OCI-LY1 (cell line): ENCODE measurements at regions not wholly inside any gene's neighbourhood (a gene's known extent, or its start where the extent isn't known, plus 50 kb on each side); places are given as distances from the start of the nearest gene placed in this dataset.

ENCODE experiments used
- H2AFZ ChIP-seq: fragments of 200-600 bp; sonication (generic), shearing (Covaris generic); 2 replicates; pipeline ENCODE4 v1.6.0; 2014; ENCODE audit warnings: antibody characterized with exemption, mild to moderate bottlenecking, low read length
- H3F3A ChIP-seq: fragments of 200-600 bp; sonication (generic), shearing (Covaris generic); 2 replicates; pipeline ENCODE4 v1.6.0; 2014; ENCODE audit warnings: mild to moderate bottlenecking, antibody characterized with exemption, low read length, moderate library complexity; ENCODE audit not compliant: insufficient read depth
- H3K27ac ChIP-seq: fragments of 200-600 bp; sonication (generic); 2 replicates; pipeline ENCODE4 v1.5.1; 2014; ENCODE audit warnings: low read length, mixed run types, mild to moderate bottlenecking, low read depth; ENCODE audit not compliant: poor library complexity, severe bottlenecking
- H3K27me3 ChIP-seq: fragments of 200-600 bp; sonication (generic); 2 replicates; pipeline ENCODE4 v1.6.0; 2014; ENCODE audit warnings: antibody characterized with exemption, mild to moderate bottlenecking, low read length, moderate library complexity; ENCODE audit not compliant: insufficient read depth
- H3K36me3 ChIP-seq: fragments of 200-600 bp; sonication (generic); 2 replicates; pipeline ENCODE4 v1.6.1; 2014; ENCODE audit warnings: mild to moderate bottlenecking, antibody characterized with exemption, low read length, moderate library complexity, mixed read lengths; ENCODE audit not compliant: insufficient read depth
- H3K4me1 ChIP-seq: fragments of 200-600 bp; sonication (generic); 2 replicates; pipeline ENCODE4 v1.5.1; 2014; ENCODE audit warnings: mild to moderate bottlenecking, low read length, moderate library complexity; ENCODE audit not compliant: insufficient read depth, severe bottlenecking
- H3K4me2 ChIP-seq: fragments of 200-600 bp; sonication (generic), shearing (Covaris generic); 2 replicates; pipeline ENCODE4 v1.6.1; 2014; ENCODE audit warnings: low read length
- H3K4me3 ChIP-seq: fragments of 200-600 bp; sonication (generic); 2 replicates; pipeline ENCODE4 v1.5.1; 2014; ENCODE audit warnings: low read length, low read depth, mild to moderate bottlenecking, mixed read lengths; ENCODE audit not compliant: poor library complexity, severe bottlenecking
- H3K79me2 ChIP-seq: fragments of 200-600 bp; shearing (Covaris generic); 2 replicates; pipeline ENCODE4 v1.6.1; 2016; ENCODE audit warnings: mixed run types, low read length, mixed read lengths; ENCODE audit not compliant: insufficient read depth
- H3K9ac ChIP-seq: fragments of 200-600 bp; sonication (generic), shearing (Covaris generic); 2 replicates; pipeline ENCODE4 v1.6.1; 2014; ENCODE audit warnings: mild to moderate bottlenecking, low read length, mixed read lengths
- H3K9me2 ChIP-seq: fragments of 200-600 bp; sonication (generic), shearing (Covaris generic); 2 replicates; pipeline ENCODE4 v1.6.1; 2014; ENCODE audit warnings: low read depth, mild to moderate bottlenecking, low read length, mixed read lengths
- H3K9me3 ChIP-seq: fragments of 200-600 bp; shearing (Covaris generic); 2 replicates; pipeline ENCODE4 v1.6.1; 2014; ENCODE audit warnings: low read length, mixed read lengths
- H4K20me1 ChIP-seq: fragments of 200-600 bp; sonication (generic), shearing (Covaris generic); 2 replicates; pipeline ENCODE4 v1.6.0; 2016; ENCODE audit warnings: mild to moderate bottlenecking, low read length; ENCODE audit not compliant: insufficient read depth
- CTCF ChIP-seq: fragments of 200-600 bp; sonication (generic), shearing (Covaris generic); IDR thresholded peaks from 2 replicates; pipeline ENCODE4 v1.5.1; 2017; ENCODE audit warnings: mild to moderate bottlenecking, antibody characterized with exemption, low read length, moderate library complexity, mixed read lengths
- EZH2 ChIP-seq: fragments of 200-600 bp; sonication (generic), shearing (Covaris generic); IDR thresholded peaks from 2 replicates; pipeline ENCODE4 v1.8.0; 2017; ENCODE audit warnings: borderline replicate concordance, mixed run types, mild to moderate bottlenecking, antibody characterized with exemption, low read length, moderate library complexity, mixed read lengths

DNA sequence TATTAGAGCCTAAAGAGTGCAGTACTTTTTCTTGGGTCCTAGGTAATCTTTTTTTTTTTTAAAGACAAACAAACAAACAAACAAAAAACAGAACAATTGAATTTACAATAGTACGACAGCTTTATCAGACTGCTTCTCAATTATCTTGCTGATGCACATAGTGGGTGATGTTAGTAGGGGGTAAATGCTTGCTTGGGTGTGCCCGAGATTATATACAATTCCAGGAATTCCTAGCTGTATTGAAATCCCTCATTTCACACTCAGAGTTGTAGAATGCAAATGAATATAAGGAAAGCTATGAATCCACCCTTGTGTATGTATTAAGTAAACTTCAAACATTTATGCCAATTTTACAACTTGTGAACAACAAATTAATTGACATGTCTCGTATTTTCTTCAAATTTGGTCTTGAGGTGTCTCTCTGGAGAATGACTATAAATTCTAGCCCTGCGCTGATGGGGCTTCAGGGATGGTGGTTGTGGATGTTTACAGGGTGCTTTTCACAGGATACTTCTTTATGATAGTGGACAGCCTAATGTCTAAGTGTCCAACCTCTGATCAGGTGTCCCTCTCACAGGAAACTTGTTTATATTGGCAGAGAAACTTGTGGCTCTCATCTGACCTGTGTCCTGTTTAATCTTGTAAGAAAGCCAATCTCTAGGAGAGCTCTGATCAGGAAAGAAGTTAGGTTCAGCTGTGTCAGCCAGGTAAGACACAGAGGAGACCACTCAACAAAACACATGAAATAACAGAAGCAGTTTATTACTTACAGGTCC, 61.9 kb upstream of the SLC39A10 start:
- no peaks in the 10 kb centered on the region for H3K36me3 ChIP-seq
- no peak overlapping the region for H3K9ac ChIP-seq
- H3K4me1 ChIP-seq, result no peaks in the 10 kb centered on the region
- H3K4me3 ChIP-seq, result no peak overlapping the region
- no peaks in the 10 kb centered on the region for H3K79me2 ChIP-seq
- no peaks in the 10 kb centered on the region for H4K20me1 ChIP-seq
- H2AFZ ChIP-seq, result no peak overlapping the region
- H3K9me2 ChIP-seq, result no peaks in the 10 kb centered on the region
- H3F3A ChIP-seq, result no peaks in the 10 kb centered on the region
- H3K4me2 ChIP-seq, result no peak overlapping the region
- TF ChIP-seq EZH2 (no peak), CTCF (no peak)
- H3K27ac ChIP-seq, result no peak overlapping the region
- H3K9me3 ChIP-seq, result no peaks in the 10 kb centered on the region
- H3K27me3 ChIP-seq, result 0 out of 2 replicates have a peak, but pooled peaks cover 3% of the 10 kb centered on the region

- Histone ChIP-seq H2AFZ (no peak overlapping the region), H3K4me1 (no peaks in the 10 kb centered on the region), H3K36me3 (no peaks in the 10 kb centered on the region), H3F3A (no peaks in the 10 kb centered on the region), H3K27ac (no peak overlapping the region), H3K9me2 (no peaks in the 10 kb centered on the region), H3K9ac (no peak overlapping the region), H3K4me3 (no peak overlapping the region), H3K9me3 (no peaks in the 10 kb centered on the region), H4K20me1 (no peaks in the 10 kb centered on the region), H3K27me3 (0 out of 2 replicates have a peak, but pooled peaks cover 3% of the 10 kb centered on the region), H3K79me2 (no peaks in the 10 kb centered on the region), H3K4me2 (no peak overlapping the region)
- no peak for TF ChIP-seq EZH2
These were observed 62.8 kb upstream of the SLC39A10 start for GRCh38 chr2:195594248-195594647.

- Histone ChIP-seq H4K20me1 (no peaks in the 10 kb centered on the region), H3K79me2 (no peaks in the 10 kb centered on the region), H2AFZ (no peak overlapping the region), H3K9me3 (no peaks in the 10 kb centered on the region), H3K9me2 (no peaks in the 10 kb centered on the region), H3K4me1 (no peaks in the 10 kb centered on the region), H3F3A (no peaks in the 10 kb centered on the region), H3K27ac (no peak overlapping the region), H3K27me3 (0 out of 2 replicates have a peak, but pooled peaks cover 3% of the 10 kb centered on the region), H3K4me2 (no peak overlapping the region), H3K4me3 (no peak overlapping the region), H3K36me3 (no peaks in the 10 kb centered on the region), H3K9ac (no peak overlapping the region)
- TF ChIP-seq EZH2 (no peak), CTCF (no peak)
These were observed 64.9 kb upstream of the SLC39A10 start for GRCh38 chr2:195592105-195592504.

- no peak overlapping the region for H3K9ac ChIP-seq
- no peak overlapping the region for H3K27ac ChIP-seq
- H3K4me1 ChIP-seq, result no peaks in the 10 kb centered on the region
- H3K4me2 ChIP-seq, result no peak overlapping the region
- 0 out of 2 replicates have a peak, but pooled peaks cover 3% of the 10 kb centered on the region for H3K27me3 ChIP-seq
- H3K9me2 ChIP-seq, result no peaks in the 10 kb centered on the region
- no peaks in the 10 kb centered on the region for H3F3A ChIP-seq
- H3K79me2 ChIP-seq, result no peaks in the 10 kb centered on the region
- TF ChIP-seq CTCF (no peak), EZH2 (no peak)
- no peaks in the 10 kb centered on the region for H3K36me3 ChIP-seq
- H2AFZ ChIP-seq, result no peak overlapping the region
- no peak overlapping the region for H3K4me3 ChIP-seq
- no peaks in the 10 kb centered on the region for H4K20me1 ChIP-seq
- H3K9me3 ChIP-seq, result no peaks in the 10 kb centered on the region
These were observed 66.2 kb upstream of the SLC39A10 start for GRCh38 chr2:195590861-195591205.
